ENCODE measurements at regions not wholly inside any gene's neighbourhood (a gene's known extent, or its start where the extent isn't known, plus 50 kb on each side); places are given as distances from the start of the nearest gene placed in this dataset.

DNA sequence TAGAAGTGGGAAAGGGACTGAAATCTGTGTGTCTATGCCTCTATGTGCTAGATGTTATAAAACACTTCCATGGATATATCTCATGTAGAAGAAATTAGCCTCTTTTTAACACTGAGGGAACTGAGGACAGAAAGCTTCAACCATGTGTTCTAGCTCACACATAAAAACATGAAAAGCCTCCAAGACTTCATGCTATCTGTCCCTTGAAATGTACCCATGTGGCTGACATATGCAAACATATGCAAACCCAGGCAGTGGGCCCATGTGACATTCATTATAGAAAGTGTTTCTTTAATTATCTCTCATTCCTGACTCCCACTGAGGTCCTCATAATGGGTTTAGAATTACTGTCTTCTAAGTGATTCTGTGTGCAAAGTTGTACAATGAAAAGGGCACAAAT is 134.7 kb upstream of the MAF start:
- TF ChIP-seq, protein P1, sequence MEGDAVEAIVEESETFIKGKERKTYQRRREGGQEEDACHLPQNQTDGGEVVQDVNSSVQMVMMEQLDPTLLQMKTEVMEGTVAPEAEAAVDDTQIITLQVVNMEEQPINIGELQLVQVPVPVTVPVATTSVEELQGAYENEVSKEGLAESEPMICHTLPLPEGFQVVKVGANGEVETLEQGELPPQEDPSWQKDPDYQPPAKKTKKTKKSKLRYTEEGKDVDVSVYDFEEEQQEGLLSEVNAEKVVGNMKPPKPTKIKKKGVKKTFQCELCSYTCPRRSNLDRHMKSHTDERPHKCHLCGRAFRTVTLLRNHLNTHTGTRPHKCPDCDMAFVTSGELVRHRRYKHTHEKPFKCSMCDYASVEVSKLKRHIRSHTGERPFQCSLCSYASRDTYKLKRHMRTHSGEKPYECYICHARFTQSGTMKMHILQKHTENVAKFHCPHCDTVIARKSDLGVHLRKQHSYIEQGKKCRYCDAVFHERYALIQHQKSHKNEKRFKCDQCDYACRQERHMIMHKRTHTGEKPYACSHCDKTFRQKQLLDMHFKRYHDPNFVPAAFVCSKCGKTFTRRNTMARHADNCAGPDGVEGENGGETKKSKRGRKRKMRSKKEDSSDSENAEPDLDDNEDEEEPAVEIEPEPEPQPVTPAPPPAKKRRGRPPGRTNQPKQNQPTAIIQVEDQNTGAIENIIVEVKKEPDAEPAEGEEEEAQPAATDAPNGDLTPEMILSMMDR (IDR thresholded peaks at IDR 0.05) = no peak
- no peak for TF ChIP-seq POLR2A (IDR thresholded peaks at IDR 0.05)
